HCT116 (cell line): ENCODE measurements at regions not wholly inside any gene's neighbourhood (a gene's known extent, or its start where the extent isn't known, plus 50 kb on each side); places are given as distances from the start of the nearest gene placed in this dataset.

Source experiments
- ATAC-seq: fragments of 200-7000 bp; cut with Tn5 transposase; 2 replicates; pipeline ENCODE4 v1.9.1; 2020; ENCODE audit warnings: mild to moderate bottlenecking, moderate library complexity
- BruUV-seq: library from RNA; stranded (reverse); fragments of 400-500 nt; replicated peaks from 2 replicates; lab custom pipeline; 2021; lab: Mats Ljungman, UMichigan
- CTCF ChIA-PET: fragments of 300-600 bp; sonication (Branson Sonifier 250); formaldehyde crosslinking; loops from one replicate; lab custom pipeline; 2021; ENCODE audit warnings: antibody characterized with exemption; lab: Charles Lee
- POLR2A ChIA-PET: fragments of 300-600, 350-600 bp; sonication (Branson Sonifier 250); formaldehyde crosslinking; loops from one replicate; lab custom pipeline; 2021; ENCODE audit warnings: antibody characterized with exemption; lab: Charles Lee
- RAD21 ChIA-PET, 2 experiments: fragments of 300-600 bp; sonication (Branson Sonifier 250); formaldehyde crosslinking; loops; one replicate each; lab custom pipeline; 2023; ENCODE audit warnings: low total read pairs in 2 of 2; ENCODE audit not compliant: uncharacterized antibody in 2 of 2, unreplicated experiment in 2 of 2, low non-redundant PET in 1 of 2; lab: Charles Lee
- DNase-seq: peaks from one replicate; pipeline ENCODE4 v3.0.0-alpha.2; 2010; ENCODE audit warnings: low read depth, low spot score
- H2AFZ ChIP-seq: fragments of 200-600 bp; shearing (Covaris generic), sonication (generic); 2 replicates; pipeline ENCODE4 v1.6.1; 2017; ENCODE audit warnings: low read depth, mixed run types, mixed read lengths, antibody characterized with exemption, low read length; ENCODE audit not compliant: poor library complexity, severe bottlenecking
- H3K27ac ChIP-seq: 2 replicates; pipeline ENCODE4 v1.5.1; 2012; ENCODE audit warnings: low read depth, low read length
- H3K27me3 ChIP-seq: fragments of 200-600 bp; sonication (generic); 2 replicates; pipeline ENCODE4 v1.6.1; 2016; ENCODE audit warnings: mixed run types, low read length, mixed read lengths; ENCODE audit not compliant: insufficient read depth
- H3K36me3 ChIP-seq, 2 experiments: fragments of 200-500 bp in 1 of 2; fragments of 200-600 bp in 1 of 2; sonication (Bioruptor generic) in 1 of 2; sonication (generic) in 1 of 2; 2 replicates each; pipeline versions ENCODE4 v1.5.1 to v1.6.1; 2014 to 2016; ENCODE audit warnings: low read length in 2 of 2, inconsistent platforms in 1 of 2, mixed read lengths in 1 of 2, mixed run types in 1 of 2; ENCODE audit not compliant: insufficient read depth in 2 of 2, control insufficient read depth in 1 of 2
- H3K4me1 ChIP-seq, 2 experiments: fragments of 200-600 bp in 1 of 2; sonication (generic) in 1 of 2; 2 replicates each; pipeline versions ENCODE4 v1.5.1 to v1.6.1; 2012 to 2017; ENCODE audit warnings: low read length in 2 of 2, inconsistent platforms in 1 of 2, mild to moderate bottlenecking in 1 of 2, mixed read lengths in 1 of 2, mixed run types in 1 of 2, moderate library complexity in 1 of 2; ENCODE audit not compliant: insufficient read depth in 2 of 2, control insufficient read depth in 1 of 2
- H3K4me2 ChIP-seq: fragments of 200-600 bp; sonication (generic); 2 replicates; pipeline ENCODE4 v1.6.1; 2017; ENCODE audit warnings: mixed run types, low read length, mixed read lengths
- H3K4me3 ChIP-seq, 2 experiments: fragments of 200-600 bp in 1 of 2; sonication (generic) in 1 of 2; replicated peaks in 1 of 2; 2 replicates each; pipeline ENCODE4 v1.5.1; 2011 to 2016; ENCODE audit warnings: low read length in 2 of 2, control low read depth in 1 of 2, low read depth in 1 of 2, mild to moderate bottlenecking in 1 of 2, mixed read lengths in 1 of 2, mixed run types in 1 of 2
- H3K79me2 ChIP-seq: fragments of 200-600 bp; sonication (generic); 2 replicates; pipeline ENCODE4 v1.6.1; 2017; ENCODE audit warnings: mild to moderate bottlenecking, mixed run types, low read length, moderate library complexity, mixed read lengths; ENCODE audit not compliant: insufficient read depth
- H3K9ac ChIP-seq: fragments of 200-600 bp; sonication (generic); 2 replicates; pipeline ENCODE4 v1.6.1; 2016; ENCODE audit warnings: low read length, mixed read lengths
- H3K9me2 ChIP-seq: fragments of 200-600 bp; sonication (generic), shearing (Covaris generic); 2 replicates; pipeline ENCODE4 v1.6.1; 2017; ENCODE audit warnings: mixed run types, mild to moderate bottlenecking, moderate library complexity; ENCODE audit not compliant: insufficient read depth
- H3K9me3 ChIP-seq, 2 experiments: fragments of 200-500 bp in 1 of 2; fragments of 200-600 bp in 1 of 2; sonication (Bioruptor generic) in 1 of 2; sonication (generic) in 1 of 2; 2 replicates each; pipeline ENCODE4 v1.6.1; 2014 to 2017; ENCODE audit warnings: low read length in 2 of 2, mixed read lengths in 2 of 2, inconsistent platforms in 1 of 2, low read depth in 1 of 2, mild to moderate bottlenecking in 1 of 2, mixed run types in 1 of 2, moderate library complexity in 1 of 2; ENCODE audit not compliant: control insufficient read depth in 1 of 2, insufficient read depth in 1 of 2
- H4K20me1 ChIP-seq: fragments of 200-600 bp; sonication (generic), shearing (Covaris generic); 2 replicates; pipeline ENCODE4 v1.6.1; 2017; ENCODE audit warnings: mixed run types, mild to moderate bottlenecking, moderate library complexity; ENCODE audit not compliant: insufficient read depth
- ATF3 ChIP-seq: IDR thresholded peaks from 2 replicates; pipeline ENCODE4 v1.6.1; 2012
- CBX3 ChIP-seq: IDR thresholded peaks from 2 replicates; pipeline ENCODE4 v1.6.1; 2012; ENCODE audit warnings: low read depth
- CEBPB ChIP-seq: IDR thresholded peaks from 2 replicates; pipeline ENCODE4 v1.6.1; 2012; ENCODE audit warnings: low read depth
- CTCF ChIP-seq, 3 experiments: fragments of 200-600 bp in 1 of 3; sonication (generic) in 1 of 3; IDR thresholded peaks in 2 of 3; conservative IDR thresholded peaks in 1 of 3; 2 replicates each; pipeline ENCODE4 v1.5.1; 2012 to 2017; ENCODE audit warnings: low read depth in 2 of 3, low read length in 2 of 3, antibody characterized with exemption in 1 of 3, borderline replicate concordance in 1 of 3, control low read depth in 1 of 3, mild to moderate bottlenecking in 1 of 3, mixed read lengths in 1 of 3, mixed run types in 1 of 3, moderate library complexity in 1 of 3; ENCODE audit not compliant: insufficient read depth in 1 of 3
- EGR1 ChIP-seq: IDR thresholded peaks from 2 replicates; pipeline ENCODE4 v1.6.1; 2012; ENCODE audit warnings: low read depth
- ELF1 ChIP-seq: IDR thresholded peaks from 2 replicates; pipeline ENCODE4 v1.6.1; 2012; ENCODE audit warnings: low read depth, borderline replicate concordance
- EZH2 ChIP-seq: fragments of 200-600 bp; sonication (generic); IDR thresholded peaks from 2 replicates; pipeline ENCODE4 v1.6.1; 2017; ENCODE audit warnings: antibody characterized with exemption, mixed run types
- EZH2phosphoT487 ChIP-seq: fragments of 200-600 bp; IDR thresholded peaks from 2 replicates; pipeline ENCODE4 v1.6.1; 2018; ENCODE audit warnings: antibody characterized with exemption, borderline replicate concordance
- MAX ChIP-seq: IDR thresholded peaks from 2 replicates; pipeline ENCODE4 v1.6.1; 2012
- POLR2A ChIP-seq: IDR thresholded peaks from 2 replicates; pipeline ENCODE4 v1.7.0; 2011; ENCODE audit warnings: borderline replicate concordance; ENCODE audit not compliant: insufficient read depth, insufficient read length; ENCODE audit errors: extremely low read depth
- POLR2AphosphoS5 ChIP-seq: IDR thresholded peaks from 2 replicates; pipeline ENCODE4 v1.6.1; 2011; ENCODE audit warnings: mild to moderate bottlenecking, low read depth, low read length, moderate library complexity
- SIN3A ChIP-seq: IDR thresholded peaks from 2 replicates; pipeline ENCODE4 v1.6.1; 2012; ENCODE audit warnings: low read depth
- SP1 ChIP-seq: IDR thresholded peaks from 2 replicates; pipeline ENCODE4 v1.6.1; 2012; ENCODE audit warnings: low read depth
- SRF ChIP-seq: IDR thresholded peaks from 2 replicates; pipeline ENCODE4 v1.6.1; 2012; ENCODE audit warnings: low read depth
- ZFX ChIP-seq: fragments of 450-650 bp; IDR thresholded peaks from 2 replicates; pipeline ENCODE4 v1.6.1; 2017
- ZNF274 ChIP-seq: fragments of 200-500 bp; sonication (Bioruptor generic); IDR thresholded peaks from 2 replicates; pipeline ENCODE4 v1.6.1; 2014; ENCODE audit warnings: mild to moderate bottlenecking, low read depth, low read length, inconsistent platforms
- intact Hi-C: fragments of 100-400 bp; cut with micrococcal nuclease; formaldehyde crosslinking; loops from 2 replicates; pipeline ENCODE4 v1.10.0; 2022

GRCh38 chr13:40255551-40255950 lies 410.9 kb downstream of the FOXO1 start:
- Histone ChIP-seq H3K4me3 (no peak overlapping the region), H3K9me3 (no peaks in the 10 kb centered on the region)
- no peak for TF ChIP-seq EZH2
- TF ChIP-seq CTCF (IDR thresholded peaks at IDR 0.05 in 2 of 3, conservative IDR thresholded peaks at IDR 0.05 in 1 of 3; ENCODE audit: borderline replicate concordance in 1 of 3, insufficient read depth in 1 of 3, low read depth in 2 of 3, low read length in 2 of 3): no peak
- no peak for TF ChIP-seq SRF
- TF ChIP-seq EGR1: no peak
- no peak for TF ChIP-seq POLR2A
- TF ChIP-seq, all 23 proteins: peak for 0
- CTCF ChIA-PET: no interaction called here
- H3K27me3 ChIP-seq: no peaks in the 10 kb centered on the region
- BruUV-seq: no TSS peak
- no peak overlapping the region for H3K4me2 ChIP-seq
- intact Hi-C loops: no loop called here
- POLR2A ChIA-PET: no interaction called here
- H4K20me1 ChIP-seq: no peaks in the 10 kb centered on the region
- DNase-seq (no peak), ATAC-seq (no peak)
- no peak overlapping the region for H3K27ac ChIP-seq
- H3K9ac ChIP-seq: no peak overlapping the region
- H3K4me1 ChIP-seq: peaks cover 0 to 5% of the 10 kb centered on the region in 2 experiments; a peak in 1 of 4 replicates
- no peaks in the 10 kb centered on the region for H3K9me2 ChIP-seq
- H3K79me2 ChIP-seq: no peaks in the 10 kb centered on the region
- RAD21 ChIA-PET: no interaction called here
- H3K36me3 ChIP-seq: no peaks in the 10 kb centered on the region
- no peak overlapping the region for H2AFZ ChIP-seq

- Histone ChIP-seq H2AFZ (no peak overlapping the region), H3K9me3 (no peaks in the 10 kb centered on the region), H3K27me3 (no peaks in the 10 kb centered on the region), H3K27ac (no peak overlapping the region), H3K4me3 (no peak overlapping the region), H3K4me1 (no peaks in the 10 kb centered on the region), H3K79me2 (no peaks in the 10 kb centered on the region), H3K9me2 (no peaks in the 10 kb centered on the region), H4K20me1 (no peaks in the 10 kb centered on the region), H3K4me2 (no peak overlapping the region), H3K9ac (no peak overlapping the region), H3K36me3 (no peaks in the 10 kb centered on the region)
- no peak for DNase-seq
- no peak for ATAC-seq
- intact Hi-C loops: no loop called here
- RAD21 ChIA-PET: no interaction called here
- BruUV-seq: no TSS peak
- CTCF ChIA-PET: no interaction called here
- POLR2A ChIA-PET: no interaction called here
- no peak for TF ChIP-seq POLR2A
- TF ChIP-seq ELF1: no peak
- no peak for TF ChIP-seq EZH2phosphoT487
- TF ChIP-seq MAX: no peak
- TF ChIP-seq ZFX: no peak
- no peak for TF ChIP-seq ZNF274
- TF ChIP-seq CEBPB: no peak
- TF ChIP-seq CTCF (IDR thresholded peaks at IDR 0.05 in 2 of 3, conservative IDR thresholded peaks at IDR 0.05 in 1 of 3; ENCODE audit: borderline replicate concordance in 1 of 3, insufficient read depth in 1 of 3, low read depth in 2 of 3, low read length in 2 of 3): no peak
- TF ChIP-seq SP1: no peak
- no peak for TF ChIP-seq ATF3
- no peak for TF ChIP-seq SRF
- TF ChIP-seq EZH2: no peak
- no peak for TF ChIP-seq POLR2AphosphoS5
- TF ChIP-seq CBX3: no peak
- TF ChIP-seq SIN3A: no peak
Measured at GRCh38 chr13:40259899-40260298, 406.5 kb downstream of the FOXO1 start.
